CD4-positive, alpha-beta T cell (primary cell): ENCODE measurements at regions not wholly inside any gene's neighbourhood (a gene's known extent, or its start where the extent isn't known, plus 50 kb on each side); places are given as distances from the start of the nearest gene placed in this dataset.

Experiments used
- ATAC-seq: fragments of 200-7000 bp; cut with Tn5 transposase; one replicate; pipeline ENCODE4 v1.10.0; 2022; ENCODE audit warnings: mild to moderate bottlenecking; ENCODE audit not compliant: poor library complexity
- CTCF ChIA-PET: fragments of 350-600 bp; sonication (Branson Sonifier 250); formaldehyde crosslinking; loops from one replicate; lab custom pipeline; 2021; ENCODE audit warnings: antibody characterized with exemption, inconsistent platforms; lab: Charles Lee
- POLR2A ChIA-PET: fragments of 350-600 bp; sonication (Branson Sonifier 250); formaldehyde crosslinking; loops from one replicate; lab custom pipeline; 2021; ENCODE audit warnings: antibody characterized with exemption, inconsistent platforms; lab: Charles Lee
- DNase-seq, 14 experiments: peaks; one replicate each; pipeline ENCODE4 v3.0.0-alpha.2; 2013 to 2020; ENCODE audit warnings: mixed read lengths in 2 of 14
- H3K27ac ChIP-seq, 2 donors: one replicate each; pipeline versions ENCODE4 v1.5.1 to v1.7.0; 2013; ENCODE audit warnings: low read length in 2 of 2, low read depth in 1 of 2, mild to moderate bottlenecking in 1 of 2
- H3K27me3 ChIP-seq, 2 experiments: 1 replicate in 1 of 2; 2 replicates in 1 of 2; pipeline versions ENCODE4 v1.6.1 to v1.7.0; 2013; ENCODE audit warnings: low read length in 2 of 2, control low read depth in 1 of 2, mild to moderate bottlenecking in 1 of 2, moderate library complexity in 1 of 2; ENCODE audit not compliant: insufficient read depth in 2 of 2, control insufficient read depth in 1 of 2
- H3K36me3 ChIP-seq: one replicate; pipeline ENCODE4 v1.6.1; 2013; ENCODE audit warnings: low read length, control low read depth; ENCODE audit not compliant: insufficient read depth
- H3K4me1 ChIP-seq: one replicate; pipeline ENCODE4 v1.6.1; 2013; ENCODE audit warnings: low read length, control low read depth; ENCODE audit not compliant: insufficient read depth
- H3K4me3 ChIP-seq: one replicate; pipeline ENCODE4 v1.5.1; 2013; ENCODE audit warnings: mild to moderate bottlenecking, low read length, moderate library complexity
- H3K9me3 ChIP-seq, 2 experiments: 1 replicate in 1 of 2; 2 replicates in 1 of 2; pipeline versions ENCODE4 v1.6.1 to v1.7.0; 2013; ENCODE audit warnings: low read length in 2 of 2, mild to moderate bottlenecking in 2 of 2, control low read depth in 1 of 2, moderate library complexity in 1 of 2; ENCODE audit not compliant: control insufficient read depth in 1 of 2, insufficient read depth in 1 of 2
- H3K27ac Mint-ChIP-seq: one replicate; pipeline ENCODE4 v1.8.0; 2020; ENCODE audit warnings: mixed read lengths
- H3K27me3 Mint-ChIP-seq: one replicate; pipeline ENCODE4 v1.8.0; 2021; ENCODE audit warnings: mixed read lengths
- H3K36me3 Mint-ChIP-seq: one replicate; pipeline ENCODE4 v1.8.0; 2021; ENCODE audit warnings: low read depth, mixed read lengths
- H3K4me1 Mint-ChIP-seq: one replicate; pipeline ENCODE4 v1.8.0; 2021; ENCODE audit warnings: low read depth, mixed read lengths
- H3K4me3 Mint-ChIP-seq: one replicate; pipeline ENCODE4 v1.8.0; 2020; ENCODE audit warnings: mild to moderate bottlenecking, mixed read lengths
- H3K9me3 Mint-ChIP-seq: one replicate; pipeline ENCODE4 v1.8.0; 2020; ENCODE audit warnings: mixed read lengths
- CTCF ChIP-seq: fragments of 200-600 bp; IDR thresholded peaks from one replicate; pipeline ENCODE4 v1.8.0; 2022; ENCODE audit warnings: antibody characterized with exemption, mild to moderate bottlenecking
- intact Hi-C, 2 experiments: fragments of 100-400 bp; cut with DNase I in 1 of 2; cut with micrococcal nuclease in 1 of 2; formaldehyde crosslinking; loops; one replicate each; pipeline versions ENCODE4 v1.15.1 to v1.9.0; 2023 to 2025; cut with DNase I, micrococcal nuclease

GRCh38 chr1:190599670-190600069, 122.0 kb upstream of the BRINP3 start:
- TF ChIP-seq CTCF = no peak
- H3K36me3 Mint-ChIP-seq = no peaks in the 10 kb centered on the region
- DNase-seq (no peak), ATAC-seq (no peak)
- Histone ChIP-seq H3K27ac (no peak overlapping the region), H3K27me3 (no peaks in the 10 kb centered on the region), H3K4me3 (no peak overlapping the region), H3K9me3 (peaks cover 0 to 1% of the 10 kb centered on the region in 2 experiments), H3K36me3 (no peaks in the 10 kb centered on the region), H3K4me1 (no peaks in the 10 kb centered on the region)
- H3K27ac Mint-ChIP-seq = no peak overlapping the region
- no peak overlapping the region for H3K4me3 Mint-ChIP-seq
- CTCF ChIA-PET = no interaction called here
- POLR2A ChIA-PET = no interaction called here
- H3K27me3 Mint-ChIP-seq = no peaks in the 10 kb centered on the region
- H3K9me3 Mint-ChIP-seq = peaks cover 8% of the 10 kb centered on the region
- intact Hi-C loops = loop anchor here in 1 of 2 experiments (10.0 kb wide), 1 partner anchor 65 kb away; no protein-coding TSS in a partner anchor
- no peaks in the 10 kb centered on the region for H3K4me1 Mint-ChIP-seq

GRCh38 chr1:190602325-190602724, 124.7 kb upstream of the BRINP3 start:
- intact Hi-C loops = loop anchor here in 1 of 2 experiments (10.0 kb wide), 1 partner anchor 62 kb away; no protein-coding TSS in a partner anchor
- CTCF ChIA-PET = no interaction called here
- POLR2A ChIA-PET = no interaction called here
- no peaks in the 10 kb centered on the region for H3K27me3 ChIP-seq
- no peak for TF ChIP-seq CTCF
- H3K36me3 ChIP-seq = no peaks in the 10 kb centered on the region
- no peak for DNase-seq
- Mint-ChIP-seq H3K36me3 (no peaks in the 10 kb centered on the region), H3K4me3 (no peak overlapping the region), H3K27me3 (no peaks in the 10 kb centered on the region), H3K27ac (no peak overlapping the region), H3K4me1 (no peaks in the 10 kb centered on the region), H3K9me3 (peaks cover 6% of the 10 kb centered on the region)
- no peaks in the 10 kb centered on the region for H3K4me1 ChIP-seq
- no peak overlapping the region for H3K27ac ChIP-seq
- H3K9me3 ChIP-seq = peaks cover 0 to 3% of the 10 kb centered on the region in 2 experiments
- H3K4me3 ChIP-seq = no peak overlapping the region
- no peak for ATAC-seq

DNA sequence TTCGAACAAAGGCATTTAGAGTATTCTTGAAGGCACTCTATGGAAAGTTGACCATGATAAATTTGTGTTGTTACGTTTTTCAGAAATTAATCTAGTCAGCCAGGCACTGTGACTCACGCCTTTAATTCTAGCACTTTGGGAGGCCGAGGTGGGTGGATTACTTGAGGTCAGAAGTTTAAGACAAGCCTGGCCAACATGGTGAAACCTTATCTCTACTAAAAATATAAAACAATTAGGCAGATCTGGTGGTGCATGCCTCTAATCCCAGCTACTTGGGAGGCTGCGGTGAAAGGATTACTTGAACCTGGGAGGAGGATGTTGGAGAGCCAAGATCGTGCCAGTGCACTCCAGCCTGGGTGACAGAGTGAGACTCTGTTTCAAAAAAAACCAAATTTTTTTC, 130.6 kb upstream of the BRINP3 start:
- intact Hi-C loops = loop anchor here in 1 of 2 experiments (10.0 kb wide), 1 partner anchor 57 kb away; no protein-coding TSS in a partner anchor
- no peak overlapping the region for H3K4me3 ChIP-seq
- ATAC-seq (no peak), DNase-seq (no peak)
- Mint-ChIP-seq H3K4me3 (no peak overlapping the region), H3K4me1 (no peaks in the 10 kb centered on the region), H3K27me3 (no peaks in the 10 kb centered on the region), H3K27ac (no peak overlapping the region), H3K9me3 (peaks cover 1% of the 10 kb centered on the region), H3K36me3 (no peaks in the 10 kb centered on the region)
- ChIA-PET CTCF (no interaction called here), POLR2A (no interaction called here)
- H3K27me3 ChIP-seq = no peaks in the 10 kb centered on the region
- no peak overlapping the region for H3K27ac ChIP-seq
- H3K4me1 ChIP-seq = no peaks in the 10 kb centered on the region
- no peak for TF ChIP-seq CTCF
- peaks cover 0 to 3% of the 10 kb centered on the region in 2 experiments for H3K9me3 ChIP-seq
- H3K36me3 ChIP-seq = no peaks in the 10 kb centered on the region
